Right lung (tissue), 2 donors: ENCODE measurements at regions not wholly inside any gene's neighbourhood (a gene's known extent, or its start where the extent isn't known, plus 50 kb on each side); places are given as distances from the start of the nearest gene placed in this dataset.

Experiments used
- DNase-seq, 2 donors: peaks; one replicate each; pipeline ENCODE4 v3.0.0-alpha.2; 2013

- no peak for DNase-seq
Observed at GRCh38 chr20:24815931-24816330, 133.1 kb upstream of the CST7 start.

GRCh38 chr20:24816431-24816830, 132.6 kb upstream of the CST7 start:
- DNase-seq: no peak

GRCh38 chr20:24816907-24817306, 132.2 kb upstream of the CST7 start:
- DNase-seq: no peak

- no peak for DNase-seq
Observed at GRCh38 chr20:24817351-24817750, 131.7 kb upstream of the CST7 start.

- DNase-seq: no peak
Observed at GRCh38 chr20:24818056-24818455, 131.0 kb upstream of the CST7 start.

GRCh38 chr20:24819331-24819965, 129.6 kb upstream of the CST7 start:
- DNase-seq: no peak

- no peak for DNase-seq
Observed at GRCh38 chr20:24820345-24820744, 128.7 kb upstream of the CST7 start.

GRCh38 chr20:24821391-24821790, 127.7 kb upstream of the CST7 start:
- no peak for DNase-seq

GRCh38 chr20:24823176-24823784, 125.8 kb upstream of the CST7 start:
- no peak for DNase-seq

- DNase-seq: no peak
Observed at GRCh38 chr20:24823989-24824693, 124.9 kb upstream of the CST7 start.

- DNase-seq: no peak
Observed at GRCh38 chr20:24825591-24825990, 123.5 kb upstream of the CST7 start.

- no peak for DNase-seq
Observed at GRCh38 chr20:24827603-24828295, 121.3 kb upstream of the CST7 start.

- no peak for DNase-seq
Observed at GRCh38 chr20:24828992-24829648, 119.9 kb upstream of the CST7 start.

GRCh38 chr20:24829649-24830370, 119.3 kb upstream of the CST7 start:
- DNase-seq: no peak

GRCh38 chr20:24830649-24831048, 118.4 kb upstream of the CST7 start:
- no peak for DNase-seq

GRCh38 chr20:24831232-24831631, 117.8 kb upstream of the CST7 start:
- no peak for DNase-seq

GRCh38 chr20:24832518-24832917, 116.6 kb upstream of the CST7 start:
- no peak for DNase-seq

- no peak for DNase-seq
Observed at GRCh38 chr20:24833592-24833991, 115.5 kb upstream of the CST7 start.

GRCh38 chr20:24834310-24834709, 114.8 kb upstream of the CST7 start:
- no peak for DNase-seq

- DNase-seq: no peak
Observed at GRCh38 chr20:24835195-24835594, 113.9 kb upstream of the CST7 start.

- no peak for DNase-seq
Observed at GRCh38 chr20:24836041-24836533, 113.0 kb upstream of the CST7 start.
